ENCODE measurements at regions not wholly inside any gene's neighbourhood (a gene's known extent, or its start where the extent isn't known, plus 50 kb on each side); places are given as distances from the start of the nearest gene placed in this dataset.

GRCh38 chr2:177072090-177072489 lies 140.5 kb upstream of the HNRNPA3 start:
- no peaks in the 10 kb centered on the region for H3K9me3 Mint-ChIP-seq
- DNase-seq (ENCODE audit: low spot score): no peak
- H3K4me3 Mint-ChIP-seq (ENCODE audit: low read depth): no peak overlapping the region
- intact Hi-C loops (cut with micrococcal nuclease): no loop called here
- H3K27me3 Mint-ChIP-seq (ENCODE audit: low read depth): peaks cover 28% of the 10 kb centered on the region
- H3K4me1 Mint-ChIP-seq (ENCODE audit: low read depth): no peaks in the 10 kb centered on the region
- H3K27ac Mint-ChIP-seq: no peak overlapping the region
- H3K36me3 Mint-ChIP-seq (ENCODE audit: low read depth): no peaks in the 10 kb centered on the region

GRCh38 chr2:177073611-177074010 lies 139.0 kb upstream of the HNRNPA3 start:
- H3K4me3 Mint-ChIP-seq (ENCODE audit: low read depth): no peak overlapping the region
- no peak overlapping the region for H3K27ac Mint-ChIP-seq
- peaks cover 30% of the 10 kb centered on the region for H3K27me3 Mint-ChIP-seq (ENCODE audit: low read depth)
- no peaks in the 10 kb centered on the region for H3K36me3 Mint-ChIP-seq (ENCODE audit: low read depth)
- intact Hi-C loops (cut with micrococcal nuclease): no loop called here
- H3K4me1 Mint-ChIP-seq (ENCODE audit: low read depth): no peaks in the 10 kb centered on the region
- no peak for DNase-seq (ENCODE audit: low spot score)
- no peaks in the 10 kb centered on the region for H3K9me3 Mint-ChIP-seq

- Mint-ChIP-seq H3K4me1 (ENCODE audit: low read depth) (no peaks in the 10 kb centered on the region), H3K4me3 (ENCODE audit: low read depth) (no peak overlapping the region), H3K9me3 (no peaks in the 10 kb centered on the region), H3K27ac (no peak overlapping the region), H3K36me3 (ENCODE audit: low read depth) (no peaks in the 10 kb centered on the region), H3K27me3 (ENCODE audit: low read depth) (peaks cover 29% of the 10 kb centered on the region)
- intact Hi-C loops (cut with micrococcal nuclease): no loop called here
- DNase-seq (ENCODE audit: low spot score): no peak
These were observed 138.4 kb upstream of the HNRNPA3 start for GRCh38 chr2:177074099-177074710.

GRCh38 chr2:177075254-177075653 lies 137.3 kb upstream of the HNRNPA3 start:
- DNase-seq (ENCODE audit: low spot score): no peak
- Mint-ChIP-seq H3K27ac (no peak overlapping the region), H3K4me3 (ENCODE audit: low read depth) (no peak overlapping the region), H3K4me1 (ENCODE audit: low read depth) (no peaks in the 10 kb centered on the region), H3K9me3 (no peaks in the 10 kb centered on the region), H3K27me3 (ENCODE audit: low read depth) (peaks cover 26% of the 10 kb centered on the region), H3K36me3 (ENCODE audit: low read depth) (no peaks in the 10 kb centered on the region)
- intact Hi-C loops (cut with micrococcal nuclease): no loop called here

GRCh38 chr2:177076636-177077179 lies 135.9 kb upstream of the HNRNPA3 start:
- intact Hi-C loops (cut with micrococcal nuclease): no loop called here
- Mint-ChIP-seq H3K27me3 (ENCODE audit: low read depth) (peaks cover 22% of the 10 kb centered on the region), H3K4me3 (ENCODE audit: low read depth) (no peak overlapping the region), H3K36me3 (ENCODE audit: low read depth) (no peaks in the 10 kb centered on the region), H3K4me1 (ENCODE audit: low read depth) (no peaks in the 10 kb centered on the region), H3K27ac (no peak overlapping the region), H3K9me3 (no peaks in the 10 kb centered on the region)
- DNase-seq (ENCODE audit: low spot score): no peak

GRCh38 chr2:177077778-177078177 lies 134.8 kb upstream of the HNRNPA3 start:
- intact Hi-C loops (cut with micrococcal nuclease): no loop called here

GRCh38 chr2:177078416-177078815 lies 134.2 kb upstream of the HNRNPA3 start:
- no peak for DNase-seq (ENCODE audit: low spot score)
- H3K4me1 Mint-ChIP-seq (ENCODE audit: low read depth): no peaks in the 10 kb centered on the region
- no peaks in the 10 kb centered on the region for H3K9me3 Mint-ChIP-seq
- intact Hi-C loops (cut with micrococcal nuclease): no loop called here
- no peak overlapping the region for H3K27ac Mint-ChIP-seq
- peaks cover 21% of the 10 kb centered on the region for H3K27me3 Mint-ChIP-seq (ENCODE audit: low read depth)
- no peaks in the 10 kb centered on the region for H3K36me3 Mint-ChIP-seq (ENCODE audit: low read depth)
- no peak overlapping the region for H3K4me3 Mint-ChIP-seq (ENCODE audit: low read depth)

More at GRCh38 chr2:177077778-177078177, 134.8 kb upstream of the HNRNPA3 start:
- Mint-ChIP-seq H3K27ac (no peak overlapping the region), H3K27me3 (ENCODE audit: low read depth) (peaks cover 27% of the 10 kb centered on the region), H3K4me3 (ENCODE audit: low read depth) (no peak overlapping the region), H3K4me1 (ENCODE audit: low read depth) (no peaks in the 10 kb centered on the region), H3K36me3 (ENCODE audit: low read depth) (no peaks in the 10 kb centered on the region), H3K9me3 (no peaks in the 10 kb centered on the region)
- DNase-seq (ENCODE audit: low spot score): no peak

GRCh38 chr2:177078855-177079254 lies 133.7 kb upstream of the HNRNPA3 start:
- Mint-ChIP-seq H3K36me3 (ENCODE audit: low read depth) (no peaks in the 10 kb centered on the region), H3K4me1 (ENCODE audit: low read depth) (no peaks in the 10 kb centered on the region), H3K4me3 (ENCODE audit: low read depth) (no peak overlapping the region), H3K27me3 (ENCODE audit: low read depth) (peaks cover 21% of the 10 kb centered on the region), H3K9me3 (no peaks in the 10 kb centered on the region), H3K27ac (no peak overlapping the region)
- no peak for DNase-seq (ENCODE audit: low spot score)
- intact Hi-C loops (cut with micrococcal nuclease): no loop called here

GRCh38 chr2:177080746-177081284 lies 131.8 kb upstream of the HNRNPA3 start:
- intact Hi-C loops (cut with micrococcal nuclease): no loop called here
- Mint-ChIP-seq H3K36me3 (ENCODE audit: low read depth) (no peaks in the 10 kb centered on the region), H3K27ac (no peak overlapping the region), H3K9me3 (no peaks in the 10 kb centered on the region), H3K4me1 (ENCODE audit: low read depth) (no peaks in the 10 kb centered on the region), H3K4me3 (ENCODE audit: low read depth) (no peak overlapping the region), H3K27me3 (ENCODE audit: low read depth) (peaks cover 27% of the 10 kb centered on the region)
- DNase-seq (ENCODE audit: low spot score): no peak

GRCh38 chr2:177084607-177085006 lies 128.0 kb upstream of the HNRNPA3 start:
- Mint-ChIP-seq H3K4me1 (ENCODE audit: low read depth) (no peaks in the 10 kb centered on the region), H3K36me3 (ENCODE audit: low read depth) (no peaks in the 10 kb centered on the region), H3K27me3 (ENCODE audit: low read depth) (peaks cover 25% of the 10 kb centered on the region), H3K27ac (no peak overlapping the region), H3K4me3 (ENCODE audit: low read depth) (no peak overlapping the region), H3K9me3 (no peaks in the 10 kb centered on the region)
- intact Hi-C loops (cut with micrococcal nuclease): no loop called here
- DNase-seq (ENCODE audit: low spot score): no peak

GRCh38 chr2:177088529-177088928 lies 124.1 kb upstream of the HNRNPA3 start:
- Mint-ChIP-seq H3K27ac (no peak overlapping the region), H3K4me3 (ENCODE audit: low read depth) (no peak overlapping the region), H3K4me1 (ENCODE audit: low read depth) (no peaks in the 10 kb centered on the region), H3K27me3 (ENCODE audit: low read depth) (peaks cover 26% of the 10 kb centered on the region), H3K9me3 (no peaks in the 10 kb centered on the region), H3K36me3 (ENCODE audit: low read depth) (no peaks in the 10 kb centered on the region)
- intact Hi-C loops (cut with micrococcal nuclease): no loop called here
- DNase-seq (ENCODE audit: low spot score): no peak

GRCh38 chr2:177090967-177091366 lies 121.6 kb upstream of the HNRNPA3 start:
- Mint-ChIP-seq H3K4me1 (ENCODE audit: low read depth) (no peaks in the 10 kb centered on the region), H3K9me3 (no peaks in the 10 kb centered on the region), H3K27me3 (ENCODE audit: low read depth) (peaks cover 21% of the 10 kb centered on the region), H3K27ac (no peak overlapping the region), H3K4me3 (ENCODE audit: low read depth) (no peak overlapping the region), H3K36me3 (ENCODE audit: low read depth) (no peaks in the 10 kb centered on the region)
- intact Hi-C loops (cut with micrococcal nuclease): no loop called here
- DNase-seq (ENCODE audit: low spot score): no peak

GRCh38 chr2:177093371-177093770 lies 119.2 kb upstream of the HNRNPA3 start:
- no peak for DNase-seq (ENCODE audit: low spot score)
- Mint-ChIP-seq H3K4me1 (ENCODE audit: low read depth) (no peaks in the 10 kb centered on the region), H3K9me3 (no peaks in the 10 kb centered on the region), H3K27ac (no peak overlapping the region), H3K36me3 (ENCODE audit: low read depth) (no peaks in the 10 kb centered on the region), H3K27me3 (ENCODE audit: low read depth) (peaks cover 22% of the 10 kb centered on the region), H3K4me3 (ENCODE audit: low read depth) (no peak overlapping the region)
- intact Hi-C loops (cut with micrococcal nuclease): no loop called here
